Dedifferentiated amniotic fluid mesenchymal stem cell (primary cell): ENCODE measurements at regions not wholly inside any gene's neighbourhood (a gene's known extent, or its start where the extent isn't known, plus 50 kb on each side); places are given as distances from the start of the nearest gene placed in this dataset.
"Not testable (repeated sequence)": the region's sequence is repeated elsewhere in the genome, so short reads cannot be mapped to it uniquely, and the experiment has no call there.

Experiments
- DNase-seq: peaks from one replicate; pipeline ENCODE4 v3.0.0-alpha.2; 2016; ENCODE audit errors: extremely low spot score

GRCh38 chr4:112003231-112003907 is 141.9 kb upstream of the FAM241A start:
- no peak for DNase-seq

GRCh38 chr4:112005027-112005426 is 140.2 kb upstream of the FAM241A start:
- no peak for DNase-seq

- DNase-seq: no peak
Observed at GRCh38 chr4:112007391-112007790, 137.9 kb upstream of the FAM241A start.

- DNase-seq: no peak
Observed at GRCh38 chr4:112015960-112016359, 129.3 kb upstream of the FAM241A start.

- no peak for DNase-seq
Observed at GRCh38 chr4:112023402-112023950, 121.8 kb upstream of the FAM241A start.

- no peak for DNase-seq
Observed at GRCh38 chr4:112026058-112026457, 119.2 kb upstream of the FAM241A start.

- DNase-seq: no peak
Observed at GRCh38 chr4:112029771-112030171, 115.5 kb upstream of the FAM241A start.

GRCh38 chr4:112031712-112032328 is 113.4 kb upstream of the FAM241A start:
- DNase-seq: peak; percentile 79

GRCh38 chr4:112036886-112037285 is 108.4 kb upstream of the FAM241A start:
- DNase-seq: no peak

GRCh38 chr4:112038861-112039260 is 106.4 kb upstream of the FAM241A start:
- no peak for DNase-seq

- not testable (repeated sequence) for DNase-seq
Observed at GRCh38 chr4:112049119-112049518, 96.1 kb upstream of the FAM241A start.

- DNase-seq: no peak
Observed at GRCh38 chr4:112053825-112054350, 91.4 kb upstream of the FAM241A start.

GRCh38 chr4:112055100-112055499 is 90.2 kb upstream of the FAM241A start:
- DNase-seq: no peak

GRCh38 chr4:112057470-112057869 is 87.8 kb upstream of the FAM241A start:
- no peak for DNase-seq

- no peak for DNase-seq
Observed at GRCh38 chr4:112058433-112058832, 86.8 kb upstream of the FAM241A start.

- DNase-seq: no peak
Observed at GRCh38 chr4:112060212-112060611, 85.0 kb upstream of the FAM241A start.

GRCh38 chr4:112061207-112061817 is 83.9 kb upstream of the FAM241A start:
- DNase-seq: no peak

- DNase-seq: no peak
Observed at GRCh38 chr4:112063260-112063659, 82.0 kb upstream of the FAM241A start.

GRCh38 chr4:112069110-112069509 is 76.1 kb upstream of the FAM241A start:
- no peak for DNase-seq

- no peak for DNase-seq
Observed at GRCh38 chr4:112073181-112073580, 72.1 kb upstream of the FAM241A start.

GRCh38 chr4:112075129-112075753 is 70.0 kb upstream of the FAM241A start:
- DNase-seq: peak; percentile 52

GRCh38 chr4:112075906-112076305 is 69.3 kb upstream of the FAM241A start:
- no peak for DNase-seq
